ENCODE measurements at regions not wholly inside any gene's neighbourhood (a gene's known extent, or its start where the extent isn't known, plus 50 kb on each side); places are given as distances from the start of the nearest gene placed in this dataset.
"Not testable (repeated sequence)": the region's sequence is repeated elsewhere in the genome, so short reads cannot be mapped to it uniquely, and the experiment has no call there.

DNA sequence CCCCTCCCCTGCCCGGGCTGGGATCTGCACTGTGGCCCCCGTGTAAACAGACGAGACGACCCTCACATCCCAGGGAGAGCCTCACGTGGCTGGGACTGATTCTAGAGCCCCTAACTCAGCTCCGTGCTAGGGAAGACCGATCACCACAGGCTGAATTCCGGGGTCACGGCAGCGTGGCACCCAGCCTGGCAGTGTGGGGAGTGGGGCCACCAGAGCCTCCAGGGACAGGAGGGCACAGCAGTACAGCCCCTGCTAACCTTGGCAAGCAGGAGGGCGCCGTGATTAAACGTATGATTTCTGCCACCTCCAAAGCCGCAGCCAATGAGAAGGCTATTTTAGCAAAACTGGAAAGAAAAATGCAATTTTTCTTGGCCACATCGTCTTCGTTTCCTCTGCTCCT lies 188.3 kb downstream of the NPIPB11 start:
- intact Hi-C loops (cut with DNase I, micrococcal nuclease); H3K27ac Mint-ChIP-seq; H3K9me3 Mint-ChIP-seq (ENCODE audit: low read depth); H3K27me3 Mint-ChIP-seq; CTCF ChIA-PET; H3K4me3 Mint-ChIP-seq; DNase-seq; H3K4me1 Mint-ChIP-seq; ATAC-seq; POLR2A ChIA-PET: not testable (repeated sequence)
- H3K36me3 Mint-ChIP-seq (ENCODE audit: low read depth) = peaks cover 21% of the 10 kb centered on the region

DNA sequence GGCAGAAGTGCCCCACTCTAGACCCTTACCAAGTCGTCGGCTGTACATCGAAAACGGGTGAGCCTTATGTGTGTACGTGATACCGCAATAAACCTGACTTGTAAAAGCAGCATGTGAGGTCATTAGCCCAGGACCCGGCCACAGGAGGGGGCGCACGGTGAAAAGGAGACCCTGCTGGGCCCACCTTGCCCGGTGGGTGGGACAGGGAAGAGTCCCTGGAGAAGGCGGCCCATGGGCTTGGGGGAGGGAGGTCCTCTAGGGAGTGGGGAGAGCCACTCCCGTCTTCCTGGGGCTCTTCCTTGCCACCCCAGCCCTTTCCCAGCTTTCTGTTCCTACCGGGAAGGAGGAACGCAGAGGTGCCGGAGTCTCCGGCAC lies 188.8 kb downstream of the NPIPB11 start:
- intact Hi-C loops (cut with DNase I, micrococcal nuclease) = not testable (repeated sequence)
- H3K36me3 Mint-ChIP-seq (ENCODE audit: low read depth) = peaks cover 18% of the 10 kb centered on the region

DNA sequence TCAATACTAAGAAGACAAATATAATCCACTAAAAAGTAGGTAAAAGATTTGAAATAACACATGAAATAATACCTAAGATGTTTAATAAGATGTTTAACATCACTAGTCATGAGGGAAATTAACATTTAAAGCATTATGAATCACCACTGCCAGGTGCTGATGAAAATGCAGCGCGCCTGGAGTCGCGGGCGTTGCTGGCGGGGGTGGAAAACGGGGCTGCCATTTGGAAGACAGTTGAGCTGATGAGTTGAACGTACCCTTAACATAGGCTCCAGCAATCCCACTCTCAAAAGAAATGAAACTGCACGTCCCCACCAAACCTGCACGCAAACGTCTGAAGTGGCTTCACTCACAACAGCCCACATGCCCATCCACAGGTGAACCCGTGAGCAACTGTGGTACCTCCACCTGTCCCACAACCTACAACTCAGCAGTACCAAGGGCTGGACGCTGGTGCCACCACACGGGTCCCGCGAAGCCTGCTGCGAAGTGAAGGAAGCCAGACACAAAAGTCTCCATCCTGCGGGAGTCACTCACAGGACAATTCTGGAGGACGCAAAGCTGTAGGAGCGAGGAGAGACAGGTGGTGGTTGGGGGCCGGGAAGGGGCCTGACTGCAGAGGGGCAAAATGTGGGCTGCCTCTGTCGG lies 189.3 kb downstream of the NPIPB11 start:
- ATAC-seq; H3K27ac Mint-ChIP-seq; H3K4me3 Mint-ChIP-seq; intact Hi-C loops (cut with DNase I, micrococcal nuclease); H3K9me3 Mint-ChIP-seq (ENCODE audit: low read depth); H3K27me3 Mint-ChIP-seq; H3K4me1 Mint-ChIP-seq; POLR2A ChIA-PET; CTCF ChIA-PET; DNase-seq: not testable (repeated sequence)
- H3K36me3 Mint-ChIP-seq (ENCODE audit: low read depth) = peaks cover 17% of the 10 kb centered on the region

More for the DNA sequence above, 188.8 kb downstream of the NPIPB11 start:
- H3K9me3 Mint-ChIP-seq (ENCODE audit: low read depth); POLR2A ChIA-PET; DNase-seq; ATAC-seq; H3K27ac Mint-ChIP-seq; H3K4me3 Mint-ChIP-seq; H3K27me3 Mint-ChIP-seq; H3K4me1 Mint-ChIP-seq; CTCF ChIA-PET: not testable (repeated sequence)

DNA sequence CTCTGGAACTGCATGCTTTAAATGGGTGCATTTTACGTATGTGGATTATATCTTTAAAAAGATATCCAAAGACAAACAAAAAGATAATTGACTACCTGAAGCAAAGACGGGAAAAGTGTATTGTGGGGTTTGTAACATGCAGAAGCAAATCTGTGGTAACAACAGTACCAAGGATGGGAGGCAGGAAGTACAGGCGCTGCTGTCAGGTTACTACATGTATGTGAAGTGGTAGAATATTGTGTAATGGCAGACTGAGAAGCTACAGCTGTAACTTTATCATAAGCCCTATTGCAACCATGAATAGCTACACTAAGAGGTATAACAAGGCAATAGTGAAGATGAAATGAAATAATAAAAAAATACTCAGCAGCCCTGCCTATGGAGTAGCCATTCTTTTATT lies 192.7 kb downstream of the NPIPB11 start:
- H3K36me3 Mint-ChIP-seq (ENCODE audit: low read depth); ATAC-seq; H3K4me3 Mint-ChIP-seq; CTCF ChIA-PET; H3K4me1 Mint-ChIP-seq; POLR2A ChIA-PET; H3K27me3 Mint-ChIP-seq; H3K27ac Mint-ChIP-seq; H3K9me3 Mint-ChIP-seq (ENCODE audit: low read depth); intact Hi-C loops (cut with DNase I, micrococcal nuclease); DNase-seq: not testable (repeated sequence)

DNA sequence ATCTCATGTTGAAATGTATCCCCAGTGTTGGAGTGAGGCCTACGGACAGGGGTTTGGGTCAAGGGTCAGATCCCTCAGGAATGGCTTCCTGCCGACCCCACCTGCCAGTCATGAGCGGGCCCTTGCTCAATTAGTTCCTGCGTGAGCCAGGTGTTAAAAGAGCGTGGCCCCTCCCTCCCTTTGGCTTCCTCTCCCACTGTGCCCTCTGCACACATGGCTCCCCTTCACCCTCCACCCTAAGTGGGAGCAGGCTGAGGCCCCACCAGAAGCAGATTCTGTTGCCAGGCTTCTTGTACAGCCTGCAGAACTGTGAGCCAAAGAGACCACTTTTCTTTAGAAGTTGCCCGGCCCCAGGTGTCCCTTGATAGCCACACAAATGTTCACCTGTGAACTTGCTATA lies 193.3 kb downstream of the NPIPB11 start:
- H3K36me3 Mint-ChIP-seq (ENCODE audit: low read depth); DNase-seq; H3K9me3 Mint-ChIP-seq (ENCODE audit: low read depth); H3K27me3 Mint-ChIP-seq; CTCF ChIA-PET; H3K4me1 Mint-ChIP-seq; H3K27ac Mint-ChIP-seq; H3K4me3 Mint-ChIP-seq; ATAC-seq; intact Hi-C loops (cut with DNase I, micrococcal nuclease); POLR2A ChIA-PET: not testable (repeated sequence)

DNA sequence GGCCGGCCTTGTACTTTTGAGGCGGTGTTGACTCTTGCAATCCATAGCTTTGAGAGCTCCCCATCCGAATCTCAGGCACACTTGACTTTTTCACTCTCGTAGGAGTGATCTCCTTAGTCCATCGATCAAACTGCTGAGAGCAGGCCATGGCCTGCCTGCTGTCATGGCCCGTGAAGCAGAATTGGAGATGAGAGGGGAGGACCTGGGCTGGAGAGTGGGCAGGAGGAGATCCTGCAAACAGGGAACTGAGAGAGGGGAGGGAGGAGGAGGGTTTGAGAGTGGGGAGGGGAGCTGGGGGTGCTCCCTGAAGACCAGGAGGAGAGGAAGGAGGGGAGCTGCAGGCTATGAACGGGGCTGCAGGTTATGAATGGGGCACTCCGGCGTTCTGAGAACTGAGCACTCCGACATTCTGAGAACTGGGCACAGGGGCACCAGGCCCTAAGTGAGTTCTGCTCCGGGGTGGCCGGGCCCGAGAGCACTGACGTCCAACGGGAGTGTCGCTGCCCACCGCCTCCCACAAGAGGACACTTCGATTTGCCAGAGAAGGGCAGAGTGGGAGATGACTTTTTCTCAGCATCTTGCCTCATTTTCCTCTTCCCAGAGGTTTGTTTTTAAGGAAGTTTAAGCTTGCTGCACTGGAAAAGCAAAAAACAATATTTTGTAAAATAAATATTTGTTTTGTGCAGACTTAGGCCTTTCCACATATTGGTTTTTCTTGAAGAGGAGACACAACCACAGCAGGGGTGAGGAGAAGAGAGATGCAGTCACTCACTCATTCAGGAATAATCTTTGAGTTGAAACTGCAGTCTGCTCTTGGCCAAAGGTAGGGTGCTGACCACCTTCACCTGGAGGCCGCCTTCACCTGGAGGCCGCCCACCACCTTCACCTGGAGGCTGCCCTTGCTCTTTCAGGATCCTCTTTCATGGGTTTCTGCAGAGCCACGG lies 194.2 kb downstream of the NPIPB11 start:
- H3K27ac Mint-ChIP-seq; CTCF ChIA-PET; POLR2A ChIA-PET; H3K27me3 Mint-ChIP-seq; intact Hi-C loops (cut with DNase I, micrococcal nuclease); H3K4me3 Mint-ChIP-seq; H3K9me3 Mint-ChIP-seq (ENCODE audit: low read depth); DNase-seq; H3K36me3 Mint-ChIP-seq (ENCODE audit: low read depth); H3K4me1 Mint-ChIP-seq; ATAC-seq: not testable (repeated sequence)

DNA sequence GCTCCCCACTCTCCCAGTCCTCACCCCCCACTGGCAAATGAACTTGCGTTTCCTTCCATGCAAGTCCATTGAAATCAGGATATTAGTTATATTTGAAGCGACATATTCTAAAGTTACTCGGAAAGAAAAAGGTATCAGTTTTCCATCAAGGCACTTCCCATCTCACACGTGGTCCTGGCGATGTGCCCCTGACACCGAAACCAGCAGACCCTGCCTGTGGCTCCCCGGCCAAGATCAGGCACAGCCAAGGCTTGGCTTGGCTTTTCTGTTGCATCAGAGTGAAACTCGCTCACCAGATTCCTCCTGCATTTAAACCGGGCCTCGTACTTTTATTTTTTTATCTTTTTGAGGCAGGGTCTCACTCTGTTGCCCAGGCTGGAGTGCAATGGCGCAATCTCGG lies 195.1 kb downstream of the NPIPB11 start:
- POLR2A ChIA-PET; DNase-seq; CTCF ChIA-PET; H3K27ac Mint-ChIP-seq; intact Hi-C loops (cut with DNase I, micrococcal nuclease); H3K27me3 Mint-ChIP-seq; H3K9me3 Mint-ChIP-seq (ENCODE audit: low read depth); H3K4me3 Mint-ChIP-seq; H3K4me1 Mint-ChIP-seq; ATAC-seq; H3K36me3 Mint-ChIP-seq (ENCODE audit: low read depth): not testable (repeated sequence)

DNA sequence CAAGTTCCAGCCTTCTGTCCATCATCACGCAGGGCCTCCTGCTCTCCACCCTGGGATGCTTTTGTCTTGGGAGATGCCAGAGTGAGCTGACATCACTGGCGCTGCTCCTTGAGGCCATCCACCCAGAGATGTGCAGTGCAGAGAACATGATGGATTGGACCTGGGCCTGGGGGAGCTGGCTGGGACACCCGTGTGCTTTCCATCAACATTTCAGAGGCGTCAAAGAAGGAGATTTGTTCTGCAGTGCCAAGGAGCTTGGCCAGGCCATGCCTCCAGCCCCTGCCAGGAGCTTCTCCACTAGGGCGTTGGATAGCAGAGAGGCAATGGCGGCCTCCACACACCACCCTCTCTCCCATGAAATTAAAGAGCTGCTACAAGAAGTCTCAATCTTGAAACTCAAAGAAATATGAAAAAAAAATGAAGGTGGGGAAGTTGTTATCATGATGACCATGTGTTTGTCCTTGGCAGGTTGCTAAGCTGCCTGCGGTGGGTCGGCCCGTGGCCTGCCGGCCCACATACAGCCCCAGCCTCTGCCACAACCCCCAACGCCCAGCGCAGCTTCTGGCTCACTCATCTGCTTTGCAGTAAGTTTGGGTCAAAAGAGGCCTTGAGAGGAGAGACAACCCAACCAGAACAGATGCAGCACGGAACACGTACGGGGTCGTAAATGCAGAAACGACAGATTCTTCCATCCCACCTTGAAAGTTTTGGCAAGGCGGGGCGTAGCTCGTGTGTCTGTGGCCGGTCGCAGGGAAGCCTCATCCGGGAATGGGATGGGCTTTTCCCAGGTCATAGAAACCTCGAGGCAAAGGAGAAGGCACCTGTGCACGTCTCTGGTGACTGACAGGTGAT lies 196.0 kb downstream of the NPIPB11 start:
- H3K27me3 Mint-ChIP-seq; intact Hi-C loops (cut with DNase I, micrococcal nuclease); H3K27ac Mint-ChIP-seq: not testable (repeated sequence)

DNA sequence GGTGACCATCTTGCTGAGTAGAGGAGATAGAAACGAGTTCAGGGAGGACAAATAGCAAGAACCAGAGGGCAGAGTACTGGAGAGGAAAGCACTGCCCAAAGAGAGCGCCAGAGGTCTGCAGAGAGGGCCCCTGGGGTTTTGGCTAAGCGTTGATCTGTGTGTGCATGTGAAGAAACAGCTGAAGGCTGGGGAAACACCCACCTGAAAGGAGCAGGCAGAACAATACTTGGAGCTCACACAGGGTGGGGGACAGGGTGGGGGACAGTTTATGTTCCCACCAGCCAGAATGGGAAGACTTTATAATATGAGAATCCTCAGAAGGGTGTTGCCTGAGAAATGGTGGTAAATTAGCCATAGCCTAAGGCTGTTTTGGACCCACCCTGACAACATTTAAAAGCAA lies 200.4 kb downstream of the NPIPB11 start:
- ATAC-seq; DNase-seq; POLR2A ChIA-PET; intact Hi-C loops (cut with DNase I, micrococcal nuclease); H3K9me3 Mint-ChIP-seq (ENCODE audit: low read depth); CTCF ChIA-PET; H3K27ac Mint-ChIP-seq; H3K27me3 Mint-ChIP-seq; H3K4me1 Mint-ChIP-seq; H3K4me3 Mint-ChIP-seq: not testable (repeated sequence)
- H3K36me3 Mint-ChIP-seq (ENCODE audit: low read depth) = peaks cover 13% of the 10 kb centered on the region

More for the DNA sequence above, 196.0 kb downstream of the NPIPB11 start:
- H3K9me3 Mint-ChIP-seq (ENCODE audit: low read depth); H3K4me3 Mint-ChIP-seq; H3K36me3 Mint-ChIP-seq (ENCODE audit: low read depth); ATAC-seq; CTCF ChIA-PET; H3K4me1 Mint-ChIP-seq; POLR2A ChIA-PET; DNase-seq: not testable (repeated sequence)

DNA sequence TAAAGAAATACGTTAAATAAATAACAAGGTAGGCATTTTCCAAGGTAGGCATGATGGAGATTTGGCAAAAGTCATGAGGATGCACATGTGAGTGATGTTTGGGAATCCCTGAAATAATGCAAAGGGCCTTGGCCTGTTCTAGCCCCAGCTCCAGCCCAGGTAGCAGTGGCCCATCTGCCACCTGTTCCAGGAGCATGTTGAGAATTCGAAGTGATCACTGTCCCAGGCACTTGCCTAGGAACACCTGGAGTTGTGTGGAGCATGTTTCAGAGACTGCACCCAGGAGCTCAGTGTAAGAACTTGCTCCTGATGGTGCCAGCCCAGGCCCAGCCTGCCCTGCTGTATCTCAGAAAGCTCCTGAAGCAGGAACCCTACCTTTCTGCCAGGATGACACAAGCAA lies 201.4 kb downstream of the NPIPB11 start:
- peaks cover 14% of the 10 kb centered on the region for H3K36me3 Mint-ChIP-seq (ENCODE audit: low read depth)
- H3K27ac Mint-ChIP-seq; H3K4me1 Mint-ChIP-seq; DNase-seq; H3K4me3 Mint-ChIP-seq; H3K9me3 Mint-ChIP-seq (ENCODE audit: low read depth); CTCF ChIA-PET; POLR2A ChIA-PET; ATAC-seq; intact Hi-C loops (cut with DNase I, micrococcal nuclease); H3K27me3 Mint-ChIP-seq: not testable (repeated sequence)

DNA sequence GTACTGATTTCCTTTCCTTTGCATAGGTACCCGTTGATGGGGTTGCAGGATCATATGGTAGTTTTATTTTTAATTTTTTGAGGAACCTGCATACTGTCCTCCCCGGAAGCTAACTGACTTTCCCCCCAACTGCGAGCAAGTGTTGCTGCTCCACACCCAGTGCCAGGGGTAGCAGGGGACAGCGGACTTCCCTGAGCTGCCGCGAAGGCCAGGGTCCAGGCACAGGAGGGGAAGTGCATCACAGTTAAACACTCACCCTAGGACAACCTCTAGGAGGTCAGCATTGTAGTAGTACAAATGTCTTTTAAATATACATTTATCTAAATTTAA lies 201.7 kb downstream of the NPIPB11 start:
- ChIA-PET POLR2A (no interaction called here), CTCF (no interaction called here)

More for the DNA sequence above, 201.7 kb downstream of the NPIPB11 start:
- peaks cover 14% of the 10 kb centered on the region for H3K36me3 Mint-ChIP-seq (ENCODE audit: low read depth)
- H3K9me3 Mint-ChIP-seq (ENCODE audit: low read depth) = peaks cover 4% of the 10 kb centered on the region
- H3K4me1 Mint-ChIP-seq = no peaks in the 10 kb centered on the region
- DNase-seq (no peak), ATAC-seq (no peak)
- H3K27ac Mint-ChIP-seq = no peak overlapping the region
- no peaks in the 10 kb centered on the region for H3K27me3 Mint-ChIP-seq
- H3K4me3 Mint-ChIP-seq = no peak overlapping the region
- intact Hi-C loops (cut with DNase I, micrococcal nuclease) = no loop called here

Measured in activated CD4-positive, alpha-beta T cell treated with anti-CD3 and anti-CD28 coated beads for 36 hours (primary cell).